ENCODE measurements at regions not wholly inside any gene's neighbourhood (a gene's known extent, or its start where the extent isn't known, plus 50 kb on each side); places are given as distances from the start of the nearest gene placed in this dataset.

- Histone ChIP-seq H3K4me3 (no peak overlapping the region), H3K9ac (ENCODE audit: insufficient read depth in 1 of 2, low read depth in 2 of 2, low read length in 2 of 2) (no peak overlapping the region), H3K36me3 (ENCODE audit: control insufficient read depth, insufficient read depth, low read length) (no peaks in the 10 kb centered on the region), H3K4me2 (ENCODE audit: insufficient read depth, low read length) (no peak overlapping the region), H4K20me1 (replicated peaks; ENCODE audit: control insufficient read depth, insufficient read depth, low read length) (no peaks in the 10 kb centered on the region), H3K9me3 (replicated peaks; ENCODE audit: control insufficient read depth, insufficient read depth, low read depth, low read length) (no peaks in the 10 kb centered on the region), H3K4me1 (replicated peaks in 1 of 2; ENCODE audit: control insufficient read depth in 2 of 2, insufficient read depth in 2 of 2, low read length in 2 of 2) (no peaks in the 10 kb centered on the region), H3K79me2 (ENCODE audit: control insufficient read depth, insufficient read depth, low read length) (no peaks in the 10 kb centered on the region), H3K27ac (ENCODE audit: extremely low read depth, low read depth, low read length) (no peak overlapping the region), H3K27me3 (ENCODE audit: control insufficient read depth in 2 of 2, insufficient read depth in 2 of 2, low read length in 2 of 2) (no peaks in the 10 kb centered on the region), H3K9me1 (ENCODE audit: control insufficient read depth, insufficient read depth, low read length) (no peaks in the 10 kb centered on the region), H2AFZ (ENCODE audit: low read depth, low read length) (no peak overlapping the region)
- ATAC-seq: no peak
- FAIRE-seq: no peak
- ChIA-PET POLR2A (interaction anchor here (1.0 kb wide), 1 partner anchor 11 kb away, joined by 3 read pairs; no protein-coding TSS in a partner anchor), CTCF (ENCODE audit: low intra/inter-chr PET ratio) (no interaction called here)
- in situ Hi-C loops (cut with MboI) (no loop called here), intact Hi-C loops (cut with micrococcal nuclease) (no loop called here)
- no peak for DNase-seq (ENCODE audit: extremely low read depth in 1 of 4, low spot score in 3 of 4)
- BruUV-seq (replicated peaks): no TSS peak
- no peak for TF ChIP-seq ZNF79 (CRISPR knock-in tag; IDR thresholded peaks at IDR 0.05; ENCODE audit: low read depth)
- TF ChIP-seq, protein P1, sequence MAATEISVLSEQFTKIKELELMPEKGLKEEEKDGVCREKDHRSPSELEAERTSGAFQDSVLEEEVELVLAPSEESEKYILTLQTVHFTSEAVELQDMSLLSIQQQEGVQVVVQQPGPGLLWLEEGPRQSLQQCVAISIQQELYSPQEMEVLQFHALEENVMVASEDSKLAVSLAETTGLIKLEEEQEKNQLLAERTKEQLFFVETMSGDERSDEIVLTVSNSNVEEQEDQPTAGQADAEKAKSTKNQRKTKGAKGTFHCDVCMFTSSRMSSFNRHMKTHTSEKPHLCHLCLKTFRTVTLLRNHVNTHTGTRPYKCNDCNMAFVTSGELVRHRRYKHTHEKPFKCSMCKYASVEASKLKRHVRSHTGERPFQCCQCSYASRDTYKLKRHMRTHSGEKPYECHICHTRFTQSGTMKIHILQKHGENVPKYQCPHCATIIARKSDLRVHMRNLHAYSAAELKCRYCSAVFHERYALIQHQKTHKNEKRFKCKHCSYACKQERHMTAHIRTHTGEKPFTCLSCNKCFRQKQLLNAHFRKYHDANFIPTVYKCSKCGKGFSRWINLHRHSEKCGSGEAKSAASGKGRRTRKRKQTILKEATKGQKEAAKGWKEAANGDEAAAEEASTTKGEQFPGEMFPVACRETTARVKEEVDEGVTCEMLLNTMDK (IDR thresholded peaks at IDR 0.05; ENCODE audit: borderline replicate concordance, insufficient read depth, low read depth, low read length, poor library complexity, severe bottlenecking): no peak
- no peak for TF ChIP-seq ZNF318 (IDR thresholded peaks at IDR 0.05; ENCODE audit: borderline replicate concordance in 1 of 2, low read depth in 1 of 2)
- TF ChIP-seq TOE1 (IDR thresholded peaks at IDR 0.05; ENCODE audit: borderline replicate concordance): no peak
- no peak for TF ChIP-seq TOE1 (CRISPR knock-in tag; IDR thresholded peaks at IDR 0.05; ENCODE audit: borderline replicate concordance, low read depth)
- TF ChIP-seq SMARCB1 (IDR thresholded peaks at IDR 0.05; ENCODE audit: insufficient read length, low read depth): no peak
- TF ChIP-seq, protein P2, sequence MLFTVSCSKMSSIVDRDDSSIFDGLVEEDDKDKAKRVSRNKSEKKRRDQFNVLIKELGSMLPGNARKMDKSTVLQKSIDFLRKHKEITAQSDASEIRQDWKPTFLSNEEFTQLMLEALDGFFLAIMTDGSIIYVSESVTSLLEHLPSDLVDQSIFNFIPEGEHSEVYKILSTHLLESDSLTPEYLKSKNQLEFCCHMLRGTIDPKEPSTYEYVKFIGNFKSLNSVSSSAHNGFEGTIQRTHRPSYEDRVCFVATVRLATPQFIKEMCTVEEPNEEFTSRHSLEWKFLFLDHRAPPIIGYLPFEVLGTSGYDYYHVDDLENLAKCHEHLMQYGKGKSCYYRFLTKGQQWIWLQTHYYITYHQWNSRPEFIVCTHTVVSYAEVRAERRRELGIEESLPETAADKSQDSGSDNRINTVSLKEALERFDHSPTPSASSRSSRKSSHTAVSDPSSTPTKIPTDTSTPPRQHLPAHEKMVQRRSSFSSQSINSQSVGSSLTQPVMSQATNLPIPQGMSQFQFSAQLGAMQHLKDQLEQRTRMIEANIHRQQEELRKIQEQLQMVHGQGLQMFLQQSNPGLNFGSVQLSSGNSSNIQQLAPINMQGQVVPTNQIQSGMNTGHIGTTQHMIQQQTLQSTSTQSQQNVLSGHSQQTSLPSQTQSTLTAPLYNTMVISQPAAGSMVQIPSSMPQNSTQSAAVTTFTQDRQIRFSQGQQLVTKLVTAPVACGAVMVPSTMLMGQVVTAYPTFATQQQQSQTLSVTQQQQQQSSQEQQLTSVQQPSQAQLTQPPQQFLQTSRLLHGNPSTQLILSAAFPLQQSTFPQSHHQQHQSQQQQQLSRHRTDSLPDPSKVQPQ (CRISPR knock-in tag; IDR thresholded peaks at IDR 0.05; ENCODE audit: borderline replicate concordance): no peak
- no peak for TF ChIP-seq HEY1 (CRISPR knock-in tag; IDR thresholded peaks at IDR 0.05; ENCODE audit: borderline replicate concordance)
- no peak for TF ChIP-seq KDM5B (IDR thresholded peaks at IDR 0.05; ENCODE audit: insufficient replicate concordance, low read depth, low read length)
Measured at GRCh38 chr3:165503346-165503745, 307.2 kb upstream of the SLITRK3 start.
